CD4-positive, alpha-beta T cell (primary cell): ENCODE measurements at regions not wholly inside any gene's neighbourhood (a gene's known extent, or its start where the extent isn't known, plus 50 kb on each side); places are given as distances from the start of the nearest gene placed in this dataset.

Experiments
- ATAC-seq: fragments of 200-7000 bp; cut with Tn5 transposase; one replicate; pipeline ENCODE4 v1.10.0; 2022; ENCODE audit warnings: mild to moderate bottlenecking; ENCODE audit not compliant: poor library complexity
- CTCF ChIA-PET: fragments of 350-600 bp; sonication (Branson Sonifier 250); formaldehyde crosslinking; loops from one replicate; lab custom pipeline; 2021; ENCODE audit warnings: antibody characterized with exemption, inconsistent platforms; lab: Charles Lee
- POLR2A ChIA-PET: fragments of 350-600 bp; sonication (Branson Sonifier 250); formaldehyde crosslinking; loops from one replicate; lab custom pipeline; 2021; ENCODE audit warnings: antibody characterized with exemption, inconsistent platforms; lab: Charles Lee
- DNase-seq, 14 experiments: peaks; one replicate each; pipeline ENCODE4 v3.0.0-alpha.2; 2013 to 2020; ENCODE audit warnings: mixed read lengths in 2 of 14
- H3K27ac ChIP-seq, 2 donors: one replicate each; pipeline versions ENCODE4 v1.5.1 to v1.7.0; 2013; ENCODE audit warnings: low read length in 2 of 2, low read depth in 1 of 2, mild to moderate bottlenecking in 1 of 2
- H3K27me3 ChIP-seq, 2 experiments: 1 replicate in 1 of 2; 2 replicates in 1 of 2; pipeline versions ENCODE4 v1.6.1 to v1.7.0; 2013; ENCODE audit warnings: low read length in 2 of 2, control low read depth in 1 of 2, mild to moderate bottlenecking in 1 of 2, moderate library complexity in 1 of 2; ENCODE audit not compliant: insufficient read depth in 2 of 2, control insufficient read depth in 1 of 2
- H3K36me3 ChIP-seq: one replicate; pipeline ENCODE4 v1.6.1; 2013; ENCODE audit warnings: low read length, control low read depth; ENCODE audit not compliant: insufficient read depth
- H3K4me1 ChIP-seq: one replicate; pipeline ENCODE4 v1.6.1; 2013; ENCODE audit warnings: low read length, control low read depth; ENCODE audit not compliant: insufficient read depth
- H3K4me3 ChIP-seq: one replicate; pipeline ENCODE4 v1.5.1; 2013; ENCODE audit warnings: mild to moderate bottlenecking, low read length, moderate library complexity
- H3K9me3 ChIP-seq, 2 experiments: 1 replicate in 1 of 2; 2 replicates in 1 of 2; pipeline versions ENCODE4 v1.6.1 to v1.7.0; 2013; ENCODE audit warnings: low read length in 2 of 2, mild to moderate bottlenecking in 2 of 2, control low read depth in 1 of 2, moderate library complexity in 1 of 2; ENCODE audit not compliant: control insufficient read depth in 1 of 2, insufficient read depth in 1 of 2
- H3K27ac Mint-ChIP-seq: one replicate; pipeline ENCODE4 v1.8.0; 2020; ENCODE audit warnings: mixed read lengths
- H3K27me3 Mint-ChIP-seq: one replicate; pipeline ENCODE4 v1.8.0; 2021; ENCODE audit warnings: mixed read lengths
- H3K36me3 Mint-ChIP-seq: one replicate; pipeline ENCODE4 v1.8.0; 2021; ENCODE audit warnings: low read depth, mixed read lengths
- H3K4me1 Mint-ChIP-seq: one replicate; pipeline ENCODE4 v1.8.0; 2021; ENCODE audit warnings: low read depth, mixed read lengths
- H3K4me3 Mint-ChIP-seq: one replicate; pipeline ENCODE4 v1.8.0; 2020; ENCODE audit warnings: mild to moderate bottlenecking, mixed read lengths
- H3K9me3 Mint-ChIP-seq: one replicate; pipeline ENCODE4 v1.8.0; 2020; ENCODE audit warnings: mixed read lengths
- CTCF ChIP-seq: fragments of 200-600 bp; IDR thresholded peaks from one replicate; pipeline ENCODE4 v1.8.0; 2022; ENCODE audit warnings: antibody characterized with exemption, mild to moderate bottlenecking
- intact Hi-C, 2 experiments: fragments of 100-400 bp; cut with DNase I in 1 of 2; cut with micrococcal nuclease in 1 of 2; formaldehyde crosslinking; loops; one replicate each; pipeline versions ENCODE4 v1.15.1 to v1.9.0; 2023 to 2025; cut with DNase I, micrococcal nuclease

DNA sequence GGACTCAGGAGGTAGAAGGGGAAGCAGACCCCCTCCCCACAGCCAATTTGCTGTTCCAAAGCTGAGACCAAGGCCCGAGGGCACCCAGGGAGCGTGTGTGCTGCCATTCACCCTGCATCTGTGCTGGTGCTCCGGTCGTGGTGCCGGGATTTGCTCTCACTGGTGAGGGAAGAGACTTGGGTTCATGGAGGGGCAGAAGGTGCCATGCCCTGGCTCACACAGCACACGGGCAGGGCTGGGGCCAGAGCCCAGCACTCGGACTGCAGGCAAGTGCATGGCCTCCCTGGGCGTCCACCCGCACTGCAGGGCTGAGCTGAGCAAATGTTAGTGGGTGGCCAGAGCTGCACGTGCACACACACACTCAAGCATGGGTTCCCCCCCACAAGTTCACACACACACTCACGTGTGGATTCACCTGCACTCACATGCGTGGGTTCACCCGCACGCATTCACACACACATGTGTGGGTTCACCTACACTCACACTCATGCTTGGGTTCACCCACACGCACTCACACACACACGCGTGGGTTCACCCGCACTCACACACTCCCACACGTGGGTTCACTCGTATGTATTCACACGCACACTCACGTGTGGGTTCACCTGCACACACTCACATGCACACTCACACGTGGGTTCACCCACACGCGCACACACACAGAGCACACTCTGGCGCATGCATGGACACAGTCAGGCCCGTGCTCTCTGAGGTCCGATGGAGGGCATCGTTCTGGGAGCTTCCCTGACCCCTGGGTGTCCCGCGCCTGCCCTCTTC is 57.0 kb upstream of the CBFA2T3 start:
- Histone ChIP-seq H3K27ac (no peak overlapping the region), H3K9me3 (peaks cover 0 to 4% of the 10 kb centered on the region in 2 experiments), H3K4me3 (no peak overlapping the region), H3K4me1 (peaks cover 44% of the 10 kb centered on the region), H3K36me3 (no peaks in the 10 kb centered on the region), H3K27me3 (peaks cover 0 to 4% of the 10 kb centered on the region in 2 experiments)
- POLR2A ChIA-PET: interaction anchor here (0.6 kb wide), 1 partner anchor 576 kb away, joined by 3 read pairs; no protein-coding TSS in a partner anchor
- Mint-ChIP-seq H3K27me3 (no peaks in the 10 kb centered on the region), H3K4me1 (peaks cover 47% of the 10 kb centered on the region), H3K4me3 (no peak overlapping the region), H3K9me3 (no peaks in the 10 kb centered on the region), H3K36me3 (no peaks in the 10 kb centered on the region), H3K27ac (peak overlapping the region; percentile 42)
- DNase-seq: no peak
- CTCF ChIA-PET: no interaction called here
- no peak for TF ChIP-seq CTCF
- intact Hi-C loops: loop anchor here in 1 of 2 experiments (5.0 kb wide), 1 partner anchor 63 kb away; no protein-coding TSS in a partner anchor
- ATAC-seq: no peak

DNA sequence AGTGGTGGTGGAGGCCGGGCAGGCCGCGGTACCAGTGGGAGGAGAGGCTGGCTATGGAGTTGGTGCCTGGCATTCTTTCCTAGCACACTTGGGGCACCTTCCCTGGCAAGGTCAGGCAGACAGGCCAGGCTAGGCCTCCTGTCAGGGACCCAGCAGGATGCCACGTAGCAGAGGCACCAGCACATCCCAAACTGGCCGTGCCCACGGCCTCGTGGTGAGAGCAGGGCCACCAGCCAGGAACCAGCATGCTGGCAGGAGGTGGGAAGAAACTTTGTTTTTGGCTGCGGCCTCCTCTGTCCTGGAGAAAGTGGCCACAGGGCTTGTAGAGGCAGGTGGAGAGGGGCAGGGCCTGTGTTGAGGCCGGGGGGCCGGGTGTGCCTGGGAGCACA is 57.6 kb upstream of the CBFA2T3 start:
- no peaks in the 10 kb centered on the region for H3K9me3 Mint-ChIP-seq
- H3K27ac Mint-ChIP-seq: no peak overlapping the region
- no peaks in the 10 kb centered on the region for H3K36me3 Mint-ChIP-seq
- H3K4me1 Mint-ChIP-seq: peaks cover 47% of the 10 kb centered on the region
- no peak overlapping the region for H3K4me3 Mint-ChIP-seq
- Histone ChIP-seq H3K27me3 (peaks cover 0 to 4% of the 10 kb centered on the region in 2 experiments), H3K36me3 (no peaks in the 10 kb centered on the region), H3K27ac (no peak overlapping the region), H3K4me1 (peaks cover 44% of the 10 kb centered on the region), H3K9me3 (peaks cover 0 to 4% of the 10 kb centered on the region in 2 experiments), H3K4me3 (no peak overlapping the region)
- ATAC-seq (no peak), DNase-seq (no peak)
- intact Hi-C loops: loop anchor here in 1 of 2 experiments (5.0 kb wide), 1 partner anchor 63 kb away; no protein-coding TSS in a partner anchor
- POLR2A ChIA-PET: no interaction called here
- no peak for TF ChIP-seq CTCF
- CTCF ChIA-PET: no interaction called here
- H3K27me3 Mint-ChIP-seq: no peaks in the 10 kb centered on the region

GRCh38 chr16:89034971-89035668 is 58.1 kb upstream of the CBFA2T3 start:
- DNase-seq (peak in 3 of 14 experiments; percentile 16 to 44 (median 18)), ATAC-seq (no peak)
- Mint-ChIP-seq H3K36me3 (no peaks in the 10 kb centered on the region), H3K4me1 (peaks cover 47% of the 10 kb centered on the region), H3K27me3 (no peaks in the 10 kb centered on the region), H3K27ac (peak overlapping the region; percentile 58), H3K9me3 (no peaks in the 10 kb centered on the region), H3K4me3 (peak overlapping the region; percentile 45)
- Histone ChIP-seq H3K27ac (no peak overlapping the region), H3K9me3 (peaks cover 0 to 4% of the 10 kb centered on the region in 2 experiments), H3K4me1 (peaks cover 44% of the 10 kb centered on the region), H3K36me3 (no peaks in the 10 kb centered on the region), H3K27me3 (peaks cover 0 to 4% of the 10 kb centered on the region in 2 experiments), H3K4me3 (no peak overlapping the region)
- ChIA-PET CTCF (no interaction called here), POLR2A (interaction anchor here (1.4 kb wide), 1 partner anchor 63 kb away, joined by 4 read pairs; no protein-coding TSS in a partner anchor)
- intact Hi-C loops: loop anchor here in 1 of 2 experiments (5.0 kb wide), 1 partner anchor 62 kb away; no protein-coding TSS in a partner anchor
- TF ChIP-seq CTCF: no peak
